Keratinocyte (primary cell): ENCODE measurements at regions not wholly inside any gene's neighbourhood (a gene's known extent, or its start where the extent isn't known, plus 50 kb on each side); places are given as distances from the start of the nearest gene placed in this dataset.

ENCODE experiments used
- EZH2 ChIP-seq: IDR thresholded peaks from one replicate; pipeline ENCODE4 v1.6.1; 2012; ENCODE audit warnings: inconsistent platforms, mild to moderate bottlenecking, low read length, moderate library complexity
- TF ChIP-seq, protein P1 (sequence below), 3 experiments: IDR thresholded peaks in 1 of 3; conservative IDR thresholded peaks in 1 of 3; optimal IDR thresholded peaks in 1 of 3; 2 replicates in 2 of 3; 3 replicates in 1 of 3; pipeline versions ENCODE3 to v1.5.1; 2011; ENCODE audit warnings: low read length in 3 of 3, mild to moderate bottlenecking in 3 of 3, moderate library complexity in 2 of 3, control low read depth in 1 of 3, inconsistent platforms in 1 of 3; ENCODE audit not compliant: insufficient read depth in 2 of 3; ENCODE audit errors: extremely low read depth in 1 of 3

DNA sequence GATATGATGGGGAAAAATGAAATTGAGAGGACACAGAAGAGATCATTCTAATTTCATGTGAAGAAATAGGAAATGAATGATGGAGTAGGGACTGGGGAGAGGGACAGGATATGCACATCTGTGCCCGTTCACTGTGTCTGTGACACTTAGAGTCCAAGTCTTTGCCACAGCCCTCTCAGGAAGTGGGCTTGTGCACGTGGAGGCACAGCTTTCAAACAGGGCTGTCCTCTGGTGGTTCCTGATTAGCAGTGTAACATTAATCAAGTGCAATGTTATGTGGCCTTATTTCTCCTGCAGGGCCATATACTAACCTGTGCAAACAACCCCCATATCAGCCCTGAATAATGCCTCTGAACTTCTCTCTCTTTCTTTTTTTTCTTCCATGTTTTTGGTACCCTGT lies 312.2 kb upstream of the FAM98A start:
- TF ChIP-seq, protein P1, sequence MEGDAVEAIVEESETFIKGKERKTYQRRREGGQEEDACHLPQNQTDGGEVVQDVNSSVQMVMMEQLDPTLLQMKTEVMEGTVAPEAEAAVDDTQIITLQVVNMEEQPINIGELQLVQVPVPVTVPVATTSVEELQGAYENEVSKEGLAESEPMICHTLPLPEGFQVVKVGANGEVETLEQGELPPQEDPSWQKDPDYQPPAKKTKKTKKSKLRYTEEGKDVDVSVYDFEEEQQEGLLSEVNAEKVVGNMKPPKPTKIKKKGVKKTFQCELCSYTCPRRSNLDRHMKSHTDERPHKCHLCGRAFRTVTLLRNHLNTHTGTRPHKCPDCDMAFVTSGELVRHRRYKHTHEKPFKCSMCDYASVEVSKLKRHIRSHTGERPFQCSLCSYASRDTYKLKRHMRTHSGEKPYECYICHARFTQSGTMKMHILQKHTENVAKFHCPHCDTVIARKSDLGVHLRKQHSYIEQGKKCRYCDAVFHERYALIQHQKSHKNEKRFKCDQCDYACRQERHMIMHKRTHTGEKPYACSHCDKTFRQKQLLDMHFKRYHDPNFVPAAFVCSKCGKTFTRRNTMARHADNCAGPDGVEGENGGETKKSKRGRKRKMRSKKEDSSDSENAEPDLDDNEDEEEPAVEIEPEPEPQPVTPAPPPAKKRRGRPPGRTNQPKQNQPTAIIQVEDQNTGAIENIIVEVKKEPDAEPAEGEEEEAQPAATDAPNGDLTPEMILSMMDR (optimal IDR thresholded peaks at IDR 0.05 in 1 of 3, IDR thresholded peaks at IDR 0.05 in 1 of 3, conservative IDR thresholded peaks at IDR 0.05 in 1 of 3; ENCODE audit: extremely low read depth in 1 of 3, insufficient read depth in 2 of 3, low read length in 3 of 3), result no peak
- no peak for TF ChIP-seq EZH2
